Adrenal gland (tissue), 9 donors: ENCODE measurements at regions not wholly inside any gene's neighbourhood (a gene's known extent, or its start where the extent isn't known, plus 50 kb on each side); places are given as distances from the start of the nearest gene placed in this dataset.

Experiments used
- DNase-seq, 7 donors: peaks; one replicate each; pipeline ENCODE4 v3.0.0-alpha.2; 2019 to 2020
- H3K27ac ChIP-seq, 5 donors: fragments of 200-600 bp; sonication (generic) in 4 of 5; 1 replicate in 3 of 5; 2 replicates in 2 of 5; pipeline versions ENCODE4 v1.5.1 to v1.8.0; 2016 to 2020; ENCODE audit warnings: mild to moderate bottlenecking in 1 of 5
- H3K27me3 ChIP-seq: fragments of 200-600 bp; 2 replicates; pipeline ENCODE4 v1.8.0; 2021
- H3K36me3 ChIP-seq, 2 donors: fragments of 200-600 bp; replicated peaks in 1 of 2; 1 replicate in 1 of 2; 2 replicates in 1 of 2; pipeline versions ENCODE4 v1.5.1 to v1.8.0; 2018 to 2022
- H3K4me1 ChIP-seq, 2 donors: fragments of 200-600 bp; replicated peaks in 1 of 2; 1 replicate in 1 of 2; 2 replicates in 1 of 2; pipeline versions ENCODE4 v1.5.1 to v1.8.0; 2018 to 2021
- H3K4me3 ChIP-seq, 4 donors: fragments of 200-600 bp; sonication (generic) in 3 of 4; one replicate each; pipeline ENCODE4 v1.5.1; 2016 to 2018
- H3K9me3 ChIP-seq, 3 donors: fragments of 200-600 bp; sonication (generic) in 1 of 3; replicated peaks in 1 of 3; 1 replicate in 2 of 3; 2 replicates in 1 of 3; pipeline versions ENCODE4 v1.5.1 to v1.8.0; 2016 to 2021
- CTCF ChIP-seq, 6 experiments: fragments of 450-650 bp in 4 of 6; fragments of 200-600 bp in 2 of 6; sonication (generic) in 1 of 6; IDR thresholded peaks; 1 replicate in 5 of 6; 2 replicates in 1 of 6; pipeline versions ENCODE4 v1.5.1 to v1.8.0; 2016 to 2021; ENCODE audit warnings: antibody characterized with exemption in 6 of 6, mild to moderate bottlenecking in 2 of 6, moderate library complexity in 1 of 6
- POLR2A ChIP-seq, 2 donors: fragments of 450-650 bp; IDR thresholded peaks; one replicate each; pipeline ENCODE4 v1.6.1; 2017; ENCODE audit warnings: antibody characterized with exemption in 2 of 2, mild to moderate bottlenecking in 2 of 2, moderate library complexity in 1 of 2
- WGBS, 4 donors: extraction: QIAGEN DNeasy Blood & Tissue Kit in 2 of 4; methylation state at CpG; one replicate each; pipeline versions ENCODE4 v1.1.5 to v1.1.7; 2013 to 2017; 5-methylcytosine and 5-hydroxymethylcytosine counted together
- intact Hi-C, 2 donors: fragments of 100-400 bp; cut with DNase I; formaldehyde crosslinking; loops; one replicate each; pipeline versions ENCODE4 v1.14.1 to v1.15.0; 2022 to 2023
- donor health status: healthy with polysubstance abuse.
- donor health status: Bipolar disorder and iron deficiency.
- donor health status: DM: yes; HTN: yes; CAD: no.
- donor health status: DM: no; HTN: no; CAD: no.
- donor health status: DM: no; HTN: no; CAD: no.

DNA sequence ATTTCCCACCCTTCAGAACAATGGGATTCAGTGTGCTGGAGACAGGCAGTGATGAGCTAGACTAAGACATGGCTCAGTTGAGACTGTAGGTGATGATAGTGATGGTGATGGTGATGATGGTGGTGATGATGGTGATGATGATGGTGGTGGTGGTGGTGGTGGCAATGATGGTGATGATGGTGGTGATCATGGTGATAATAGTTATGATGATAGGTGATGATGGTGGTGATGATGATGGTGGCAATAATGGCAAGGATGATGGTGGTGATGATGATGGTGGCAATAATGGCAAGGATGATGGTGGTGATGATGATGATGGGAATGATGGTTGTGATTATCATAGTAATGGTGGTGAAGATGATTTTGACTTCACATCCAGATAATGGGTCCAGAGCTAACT is 176.7 kb downstream of the NXNL2 start:
- intact Hi-C loops = no loop called here
- no peaks in the 10 kb centered on the region for H3K36me3 ChIP-seq

GRCh38 chr9:88712484-88712883 is 177.5 kb downstream of the NXNL2 start:
- no peaks in the 10 kb centered on the region for H3K4me1 ChIP-seq
- H3K27me3 ChIP-seq = no peaks in the 10 kb centered on the region
- no peak for TF ChIP-seq CTCF (IDR thresholded peaks at IDR 0.05)
- no peak for TF ChIP-seq POLR2A (IDR thresholded peaks at IDR 0.05)
- 83 to 90% (median 89%) methylated on average over 2 of the region's 2 CpGs for WGBS, 4 donors
- H3K36me3 ChIP-seq = no peaks in the 10 kb centered on the region
- DNase-seq = no peak
- no peak overlapping the region for H3K4me3 ChIP-seq
- intact Hi-C loops = no loop called here
- H3K27ac ChIP-seq = no peak overlapping the region
- H3K9me3 ChIP-seq = no peaks in the 10 kb centered on the region

More for the DNA sequence above, 176.7 kb downstream of the NXNL2 start:
- H3K27me3 ChIP-seq = no peaks in the 10 kb centered on the region
- no peak for TF ChIP-seq POLR2A (IDR thresholded peaks at IDR 0.05)
- TF ChIP-seq CTCF (IDR thresholded peaks at IDR 0.05) = no peak
- H3K9me3 ChIP-seq = no peaks in the 10 kb centered on the region
- H3K27ac ChIP-seq = no peak overlapping the region
- DNase-seq = no peak
- H3K4me3 ChIP-seq = no peak overlapping the region
- H3K4me1 ChIP-seq = no peaks in the 10 kb centered on the region

DNA sequence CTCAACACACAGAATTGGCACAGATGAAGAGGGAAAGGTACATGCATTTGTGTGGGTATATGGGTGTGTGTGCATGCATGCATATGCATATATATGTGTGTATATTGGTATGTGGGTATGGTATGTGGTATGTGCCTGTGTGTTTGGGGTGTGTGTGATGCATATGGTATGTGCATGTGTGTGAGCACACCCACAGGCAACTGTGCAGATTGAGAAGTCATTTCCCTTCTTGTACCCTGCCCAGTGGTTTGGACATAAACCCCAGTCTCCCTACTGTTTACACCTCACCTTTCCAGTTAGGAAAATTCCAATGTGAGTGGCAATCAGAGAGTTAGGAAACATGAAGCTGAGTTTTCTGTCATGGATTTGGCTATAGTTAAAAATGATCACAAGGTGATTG is 178.0 kb downstream of the NXNL2 start:
- no peaks in the 10 kb centered on the region for H3K36me3 ChIP-seq
- no peaks in the 10 kb centered on the region for H3K9me3 ChIP-seq
- H3K4me1 ChIP-seq = no peaks in the 10 kb centered on the region
- no peaks in the 10 kb centered on the region for H3K27me3 ChIP-seq
- DNase-seq = no peak
- no peak overlapping the region for H3K4me3 ChIP-seq
- intact Hi-C loops = no loop called here
- no peak for TF ChIP-seq POLR2A (IDR thresholded peaks at IDR 0.05)
- TF ChIP-seq CTCF (IDR thresholded peaks at IDR 0.05) = no peak
- H3K27ac ChIP-seq = no peak overlapping the region

DNA sequence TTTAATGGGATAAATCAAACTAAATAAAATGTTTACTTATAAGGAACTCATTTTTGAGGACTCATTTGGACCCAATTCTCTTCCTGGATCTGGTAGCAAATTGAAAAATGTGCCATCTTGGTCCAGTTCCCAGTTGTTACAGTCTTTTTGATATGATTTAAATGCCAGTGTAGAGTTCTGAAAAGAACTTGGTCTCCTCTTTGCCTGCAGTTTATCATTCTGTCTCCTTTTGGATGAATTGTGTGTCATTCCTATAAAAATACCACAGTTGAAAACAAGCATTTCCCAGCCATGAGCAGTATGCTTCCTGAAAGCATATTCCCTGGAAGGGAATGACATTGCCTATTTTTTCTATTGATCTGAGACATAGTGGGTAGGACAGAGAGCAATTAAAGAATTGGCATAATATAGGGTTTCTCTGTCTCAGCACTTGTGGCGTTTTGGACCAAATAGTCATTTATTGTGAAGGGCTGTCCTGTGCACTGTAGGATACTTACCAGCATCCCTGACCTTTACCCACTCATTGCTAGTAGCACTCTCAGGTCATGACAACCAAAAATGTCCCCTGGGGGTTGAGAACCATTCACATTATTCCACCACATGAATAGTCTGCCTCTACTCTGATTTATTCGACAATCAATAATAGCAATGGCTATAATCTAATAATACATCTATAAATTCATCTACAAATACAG is 181.8 kb downstream of the NXNL2 start:
- Histone ChIP-seq H3K27me3 (no peaks in the 10 kb centered on the region), H3K9me3 (no peaks in the 10 kb centered on the region), H3K4me1 (no peaks in the 10 kb centered on the region), H3K4me3 (no peak overlapping the region), H3K36me3 (no peaks in the 10 kb centered on the region), H3K27ac (no peak overlapping the region)
- intact Hi-C loops = no loop called here
- TF ChIP-seq CTCF (IDR thresholded peaks at IDR 0.05) (no peak), POLR2A (IDR thresholded peaks at IDR 0.05) (no peak)
- DNase-seq = no peak
- 63 to 86% (median 76%) methylated on average over 2 of the region's 2 CpGs for WGBS, 4 donors
